Neuronal stem cell (in vitro differentiated cells): ENCODE measurements at regions not wholly inside any gene's neighbourhood (a gene's known extent, or its start where the extent isn't known, plus 50 kb on each side); places are given as distances from the start of the nearest gene placed in this dataset.

ENCODE experiments used
- DNase-seq: peaks from one replicate; pipeline ENCODE4 v3.0.0-alpha.2; 2013; ENCODE audit warnings: low spot score
- H2AFZ ChIP-seq: one replicate; pipeline ENCODE4 v1.6.1; 2013; ENCODE audit warnings: mild to moderate bottlenecking, low read length, inconsistent platforms
- H2AK5ac ChIP-seq: 2 replicates; pipeline ENCODE4 v1.6.1; 2013; ENCODE audit warnings: low read depth, mild to moderate bottlenecking, inconsistent platforms, low read length, moderate library complexity, mixed read lengths
- H2BK120ac ChIP-seq: 2 replicates; pipeline ENCODE4 v1.6.1; 2013; ENCODE audit warnings: low read depth, mild to moderate bottlenecking, inconsistent platforms, low read length, moderate library complexity, mixed read lengths
- H2BK12ac ChIP-seq: one replicate; pipeline ENCODE4 v1.6.1; 2013; ENCODE audit warnings: low read length, inconsistent platforms
- H2BK15ac ChIP-seq: 2 replicates; pipeline ENCODE4 v1.6.1; 2013; ENCODE audit warnings: mild to moderate bottlenecking, low read length, inconsistent platforms, mixed read lengths
- H2BK5ac ChIP-seq: one replicate; pipeline ENCODE4 v1.6.1; 2013; ENCODE audit warnings: inconsistent platforms, mild to moderate bottlenecking, low read length, moderate library complexity
- H3K14ac ChIP-seq: one replicate; pipeline ENCODE4 v1.6.1; 2013; ENCODE audit warnings: low read length, inconsistent platforms
- H3K18ac ChIP-seq: 2 replicates; pipeline ENCODE4 v1.6.1; 2013; ENCODE audit warnings: low read length, inconsistent platforms
- H3K23ac ChIP-seq: 2 replicates; pipeline ENCODE4 v1.6.1; 2013; ENCODE audit warnings: low read depth, mild to moderate bottlenecking, mixed read lengths, low read length, inconsistent platforms; ENCODE audit not compliant: poor library complexity
- H3K27ac ChIP-seq: replicated peaks from 3 replicates; pipeline ENCODE4 v1.5.1; 2013; ENCODE audit warnings: low read length, inconsistent platforms
- H3K27me3 ChIP-seq, 3 experiments: 2 replicates each; pipeline ENCODE4 v1.6.1; 2013; ENCODE audit warnings: low read length in 3 of 3, mild to moderate bottlenecking in 2 of 3, inconsistent platforms in 1 of 3, low read depth in 1 of 3, mixed read lengths in 1 of 3, moderate library complexity in 1 of 3; ENCODE audit not compliant: control insufficient read depth in 3 of 3, insufficient read depth in 3 of 3
- H3K36me3 ChIP-seq, 2 donors: replicated peaks in 1 of 2; 2 replicates each; pipeline ENCODE4 v1.6.1; 2013; ENCODE audit warnings: low read length in 2 of 2; ENCODE audit not compliant: control insufficient read depth in 2 of 2, insufficient read depth in 2 of 2
- H3K4ac ChIP-seq: 2 replicates; pipeline ENCODE4 v1.6.1; 2013; ENCODE audit warnings: inconsistent platforms, mild to moderate bottlenecking, low read length, moderate library complexity
- H3K4me1 ChIP-seq, 2 donors: 1 replicate in 1 of 2; 2 replicates in 1 of 2; pipeline ENCODE4 v1.6.1; 2013; ENCODE audit warnings: low read length in 2 of 2, low read depth in 1 of 2; ENCODE audit not compliant: control insufficient read depth in 2 of 2, insufficient read depth in 1 of 2
- H3K4me2 ChIP-seq: one replicate; pipeline ENCODE4 v1.6.1; 2013; ENCODE audit warnings: mild to moderate bottlenecking, low read length, inconsistent platforms; ENCODE audit not compliant: insufficient read depth, poor library complexity, severe bottlenecking
- H3K4me3 ChIP-seq, 2 donors: 2 replicates each; pipeline ENCODE4 v1.5.1; 2013; ENCODE audit warnings: low read length in 2 of 2, mild to moderate bottlenecking in 2 of 2, inconsistent platforms in 1 of 2, moderate library complexity in 1 of 2
- H3K79me1 ChIP-seq: one replicate; pipeline ENCODE4 v1.6.1; 2013; ENCODE audit warnings: low read depth, mild to moderate bottlenecking, inconsistent platforms, low read length, moderate library complexity
- H3K9ac ChIP-seq: one replicate; pipeline ENCODE4 v1.6.1; 2013; ENCODE audit warnings: mild to moderate bottlenecking, low read depth, low read length, inconsistent platforms; ENCODE audit not compliant: poor library complexity
- H3K9me3 ChIP-seq, 2 donors: replicated peaks in 1 of 2; 2 replicates each; pipeline versions ENCODE3 to v1.6.1; 2013; ENCODE audit warnings: low read length in 2 of 2, mild to moderate bottlenecking in 2 of 2, inconsistent platforms in 1 of 2, low read depth in 1 of 2, mixed read lengths in 1 of 2, moderate library complexity in 1 of 2; ENCODE audit not compliant: control insufficient read depth in 2 of 2, insufficient read depth in 1 of 2
- H4K8ac ChIP-seq: one replicate; pipeline ENCODE4 v1.6.1; 2013; ENCODE audit warnings: low read depth, mild to moderate bottlenecking, inconsistent platforms, low read length, moderate library complexity
- H4K91ac ChIP-seq: one replicate; pipeline ENCODE4 v1.6.1; 2013; ENCODE audit warnings: low read length, low read depth, mild to moderate bottlenecking, inconsistent platforms; ENCODE audit not compliant: poor library complexity
- WGBS, 2 donors: extraction: QIAGEN DNeasy Blood & Tissue Kit; methylation state at CpG; one replicate each; pipeline ENCODE4 v1.1.7; 2013; ENCODE audit warnings: missing lambda C conversion rate in 2 of 2, mixed read lengths in 1 of 2; ENCODE audit not compliant: insufficient read length in 2 of 2, insufficient replicate concordance in 1 of 2; ENCODE audit errors: extremely low coverage in 2 of 2; 5-methylcytosine and 5-hydroxymethylcytosine counted together

DNA sequence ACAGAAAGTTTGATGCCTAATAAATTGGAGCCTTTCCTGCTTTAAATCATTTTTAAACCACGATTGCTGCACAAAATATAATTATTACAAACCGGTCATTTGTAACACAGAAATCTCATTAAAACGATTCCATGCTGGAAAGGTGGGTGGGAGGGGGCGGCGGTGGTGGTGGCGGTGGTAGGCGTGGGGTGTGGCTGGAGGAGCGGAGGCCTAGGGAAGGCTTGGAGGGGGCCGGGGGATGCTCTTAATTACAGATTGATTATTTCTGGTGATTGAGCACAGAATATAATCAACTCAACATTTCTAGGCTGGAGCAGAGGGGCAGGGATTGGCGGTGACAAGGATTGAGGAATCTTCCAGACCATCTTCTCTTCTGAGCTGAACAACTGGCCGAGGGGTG, 157.5 kb downstream of the TRIM29 start:
- DNase-seq, result no peak
- Histone ChIP-seq H4K91ac (no peak overlapping the region), H2BK15ac (no peak overlapping the region), H3K23ac (no peak overlapping the region), H2BK12ac (no peak overlapping the region), H3K4me3 (no peak overlapping the region), H3K14ac (no peak overlapping the region), H3K9me3 (peaks cover 0 to 2% of the 10 kb centered on the region in 2 donors), H3K4ac (no peak overlapping the region), H2AFZ (no peak overlapping the region), H2BK120ac (no peak overlapping the region), H3K4me1 (peaks cover 4 to 16% of the 10 kb centered on the region in 2 donors), H2AK5ac (no peak overlapping the region), H3K79me1 (no peaks in the 10 kb centered on the region), H2BK5ac (no peak overlapping the region), H3K27me3 (peaks cover 0 to 40% (median 0%) of the 10 kb centered on the region in 3 experiments), H3K9ac (no peak overlapping the region), H3K36me3 (no peaks in the 10 kb centered on the region), H3K18ac (no peak overlapping the region), H4K8ac (no peak overlapping the region), H3K4me2 (no peak overlapping the region), H3K27ac (no peak overlapping the region)
- whole genome bisulfite sequencing, 2 donors, result no CpG with 5 or more reads among the region's 11 CpGs

DNA sequence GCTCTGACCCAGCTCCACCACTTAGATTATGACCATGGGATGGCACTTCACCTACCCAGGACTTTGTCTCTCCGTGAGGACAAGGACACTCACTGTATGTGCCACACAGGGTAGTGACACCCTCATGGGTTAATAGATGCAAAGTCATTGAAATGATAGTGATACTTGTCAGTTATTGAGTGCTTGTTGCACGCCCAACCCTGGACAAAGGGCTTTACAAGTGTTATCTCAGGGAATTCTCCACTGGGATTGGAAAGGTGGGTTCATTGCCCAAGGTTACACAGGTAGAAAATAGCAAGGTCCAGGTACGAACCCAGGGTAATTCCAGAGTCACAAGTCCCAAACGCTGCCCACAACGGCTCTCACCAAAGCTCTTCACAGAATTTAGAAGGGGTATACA, 158.2 kb downstream of the TRIM29 start:
- H3K27me3 ChIP-seq, result peaks cover 0 to 43% (median 0%) of the 10 kb centered on the region in 3 experiments
- H3K79me1 ChIP-seq, result no peaks in the 10 kb centered on the region
- peaks cover 0 to 2% of the 10 kb centered on the region in 2 donors for H3K9me3 ChIP-seq
- H4K91ac ChIP-seq, result no peak overlapping the region
- peaks cover 4 to 17% of the 10 kb centered on the region in 2 donors for H3K4me1 ChIP-seq
- whole genome bisulfite sequencing, 2 donors, result no CpG with 5 or more reads among the region's 5 CpGs
- H3K23ac ChIP-seq, result no peak overlapping the region
- no peak for DNase-seq
- H3K4me3 ChIP-seq, result no peak overlapping the region
- no peak overlapping the region for H2BK5ac ChIP-seq
- no peak overlapping the region for H3K27ac ChIP-seq
- H2BK12ac ChIP-seq, result no peak overlapping the region
- no peak overlapping the region for H3K18ac ChIP-seq
- no peaks in the 10 kb centered on the region for H3K36me3 ChIP-seq
- H3K14ac ChIP-seq, result no peak overlapping the region
- no peak overlapping the region for H2BK120ac ChIP-seq
- H3K4ac ChIP-seq, result no peak overlapping the region
- H2AK5ac ChIP-seq, result no peak overlapping the region
- no peak overlapping the region for H3K4me2 ChIP-seq
- no peak overlapping the region for H2AFZ ChIP-seq
- H3K9ac ChIP-seq, result no peak overlapping the region
- H4K8ac ChIP-seq, result no peak overlapping the region
- H2BK15ac ChIP-seq, result no peak overlapping the region

DNA sequence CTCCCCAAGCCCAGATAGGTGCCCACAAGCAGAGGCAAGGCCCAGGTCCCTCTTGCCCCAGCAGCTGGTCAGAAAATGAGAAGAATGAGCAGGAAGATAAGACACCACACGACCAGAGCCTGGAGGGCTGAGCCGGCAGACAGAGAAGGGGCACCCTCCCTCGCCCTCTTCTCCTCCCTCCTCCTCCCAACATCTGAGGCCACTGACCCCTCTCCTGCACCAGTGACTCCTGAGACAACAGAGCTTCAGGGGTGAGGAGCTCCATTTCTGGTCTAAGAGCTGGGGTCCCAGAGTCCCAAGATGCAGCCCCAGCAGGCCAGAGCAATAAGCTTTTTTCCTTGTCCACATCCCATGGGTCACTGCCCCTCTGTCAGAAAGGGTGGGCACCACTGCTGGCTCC, 159.2 kb downstream of the TRIM29 start:
- H3K27ac ChIP-seq, result no peak overlapping the region
- no peak overlapping the region for H3K4ac ChIP-seq
- H2AFZ ChIP-seq, result no peak overlapping the region
- H2AK5ac ChIP-seq, result peak overlapping the region; percentile 35
- no peak overlapping the region for H4K91ac ChIP-seq
- WGBS, 2 donors, result no CpG with 5 or more reads among the region's 3 CpGs
- H3K36me3 ChIP-seq, result no peaks in the 10 kb centered on the region
- DNase-seq, result no peak
- H4K8ac ChIP-seq, result no peak overlapping the region
- H3K27me3 ChIP-seq, result peaks cover 0 to 43% (median 0%) of the 10 kb centered on the region in 3 experiments
- H3K4me2 ChIP-seq, result no peak overlapping the region
- H3K4me3 ChIP-seq, result no peak overlapping the region
- H3K79me1 ChIP-seq, result no peaks in the 10 kb centered on the region
- H3K4me1 ChIP-seq, result peaks cover 4 to 19% of the 10 kb centered on the region in 2 donors
- H3K9ac ChIP-seq, result no peak overlapping the region
- H2BK120ac ChIP-seq, result no peak overlapping the region
- no peak overlapping the region for H2BK15ac ChIP-seq
- H2BK5ac ChIP-seq, result peak overlapping the region; percentile 27
- H3K18ac ChIP-seq, result peak overlapping the region; percentile 84
- no peak overlapping the region for H3K14ac ChIP-seq
- no peak overlapping the region for H2BK12ac ChIP-seq
- H3K23ac ChIP-seq, result no peak overlapping the region
- peaks cover 0 to 2% of the 10 kb centered on the region in 2 donors for H3K9me3 ChIP-seq

DNA sequence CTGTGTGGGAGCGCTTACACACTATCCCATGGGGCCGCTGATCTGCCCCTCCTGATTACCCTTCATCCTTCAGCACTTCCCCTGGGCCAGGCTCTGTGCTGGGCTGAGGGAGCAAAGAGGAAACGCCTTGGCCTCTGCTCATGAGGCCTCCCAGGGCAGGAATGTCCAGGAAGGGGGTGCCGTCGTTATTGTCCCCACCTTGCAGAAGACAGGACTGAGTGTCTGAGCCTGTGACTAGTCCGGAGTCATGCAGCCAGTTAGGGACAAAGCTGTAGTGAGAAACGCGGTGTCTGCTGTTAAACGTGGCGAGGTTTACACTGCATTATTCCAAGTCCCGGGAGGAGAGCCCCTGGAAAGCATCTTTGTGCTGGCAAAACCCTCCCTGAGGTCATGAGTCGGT, 160.0 kb downstream of the TRIM29 start:
- H2BK5ac ChIP-seq, result no peak overlapping the region
- H3K4me2 ChIP-seq, result no peak overlapping the region
- H2AFZ ChIP-seq, result no peak overlapping the region
- no peak overlapping the region for H4K91ac ChIP-seq
- H2AK5ac ChIP-seq, result peak overlapping the region; percentile 63
- H3K36me3 ChIP-seq, result no peaks in the 10 kb centered on the region
- no peak overlapping the region for H2BK12ac ChIP-seq
- no peak overlapping the region for H4K8ac ChIP-seq
- no peak overlapping the region for H3K23ac ChIP-seq
- no peak overlapping the region for H3K4ac ChIP-seq
- no CpG with 5 or more reads among the region's 12 CpGs for WGBS, 2 donors
- H3K27ac ChIP-seq, result no peak overlapping the region
- peaks cover 1 to 18% of the 10 kb centered on the region in 2 donors for H3K4me1 ChIP-seq
- H3K79me1 ChIP-seq, result no peaks in the 10 kb centered on the region
- no peak for DNase-seq
- peak overlapping the region; percentile 84 for H2BK15ac ChIP-seq
- no peak overlapping the region for H2BK120ac ChIP-seq
- no peak overlapping the region for H3K4me3 ChIP-seq
- peak overlapping the region; percentile 82 for H3K18ac ChIP-seq
- H3K27me3 ChIP-seq, result peaks cover 0 to 41% (median 0%) of the 10 kb centered on the region in 3 experiments
- H3K9ac ChIP-seq, result peak overlapping the region; percentile 13
- peak overlapping the region; percentile 96 for H3K14ac ChIP-seq
- H3K9me3 ChIP-seq, result peaks cover 0 to 2% of the 10 kb centered on the region in 2 donors
